HepG2 (cell line): ENCODE measurements at regions not wholly inside any gene's neighbourhood (a gene's known extent, or its start where the extent isn't known, plus 50 kb on each side); places are given as distances from the start of the nearest gene placed in this dataset.

ENCODE experiments used
- ATAC-seq: fragments of 200-7000 bp; cut with Tn5 transposase; 3 replicates; pipeline ENCODE4 v1.9.1; 2020; ENCODE audit warnings: mild to moderate bottlenecking, moderate library complexity
- BruUV-seq: library from RNA; stranded (reverse); fragments of 400-500 nt; replicated peaks from 2 replicates; lab custom pipeline; 2021; lab: Mats Ljungman, UMichigan
- CTCF ChIA-PET: fragments of 300-600 bp; formaldehyde crosslinking; extraction: SDS; loops from one replicate; lab custom pipeline; 2021; ENCODE audit warnings: low total read pairs, inconsistent platforms, low intra/inter-chr PET ratio; lab: Yijun Ruan, JAX
- POLR2A ChIA-PET: fragments of 350-600 bp; sonication (Branson Sonifier 250); formaldehyde crosslinking; loops from one replicate; lab custom pipeline; 2020; ENCODE audit warnings: antibody characterized with exemption, inconsistent platforms; lab: Yijun Ruan, JAX
- DNase-seq: peaks from one replicate; pipeline ENCODE4 v3.0.0-alpha.2; 2015; ENCODE audit warnings: low spot score
- FAIRE-seq: peaks from 3 replicates; lab custom pipeline; 2011; peaks lifted over from hg19 to GRCh38; lab: Jason Lieb, UNC
- H2AFZ ChIP-seq: one replicate; pipeline ENCODE4 v1.6.1; 2011; ENCODE audit warnings: low read length, inconsistent platforms
- H3K27ac ChIP-seq: fragments of 300-600 bp; 3 replicates; pipeline ENCODE4 v1.8.0; 2011; ENCODE audit warnings: mixed run types, mild to moderate bottlenecking, mixed read lengths, low read length, inconsistent platforms; ENCODE audit not compliant: insufficient read depth; ENCODE audit errors: extremely low read length
- H3K27me3 ChIP-seq, 2 experiments: fragments of 200-600 bp in 1 of 2; 2 replicates in 1 of 2; 3 replicates in 1 of 2; pipeline versions ENCODE4 v1.6.0 to v1.8.0; 2011; ENCODE audit warnings: low read length in 2 of 2, mild to moderate bottlenecking in 2 of 2, moderate library complexity in 2 of 2, inconsistent platforms in 1 of 2; ENCODE audit not compliant: insufficient read depth in 2 of 2, control insufficient read depth in 1 of 2
- H3K36me3 ChIP-seq, 2 experiments: fragments of 200-600 bp in 1 of 2; replicated peaks in 1 of 2; 2 replicates in 1 of 2; 3 replicates in 1 of 2; pipeline versions ENCODE4 v1.5.1 to v1.8.0; 2011; ENCODE audit warnings: low read length in 2 of 2, inconsistent platforms in 1 of 2; ENCODE audit not compliant: insufficient read depth in 2 of 2, control insufficient read depth in 1 of 2
- H3K4me1 ChIP-seq: 2 replicates; pipeline ENCODE4 v1.5.1; 2012; ENCODE audit warnings: low read length, inconsistent platforms; ENCODE audit not compliant: insufficient read depth
- H3K4me2 ChIP-seq: 2 replicates; pipeline ENCODE4 v1.6.0; 2011; ENCODE audit warnings: low read depth, low read length, inconsistent platforms
- H3K4me3 ChIP-seq, 3 experiments: fragments of 200-600 bp in 1 of 3; sonication (generic), shearing (Covaris generic) in 1 of 3; replicated peaks in 1 of 3; 2 replicates each; pipeline ENCODE4 v1.5.1; 2011 to 2016; ENCODE audit warnings: low read length in 3 of 3, inconsistent platforms in 2 of 3, low read depth in 2 of 3, mild to moderate bottlenecking in 2 of 3, control low read depth in 1 of 3, mixed read lengths in 1 of 3; ENCODE audit not compliant: insufficient read depth in 1 of 3
- H3K79me2 ChIP-seq: one replicate; pipeline ENCODE4 v1.6.1; 2011; ENCODE audit warnings: low read length, inconsistent platforms; ENCODE audit not compliant: insufficient read depth
- H3K9ac ChIP-seq: 2 replicates; pipeline ENCODE4 v1.6.0; 2011; ENCODE audit warnings: mild to moderate bottlenecking, low read depth, low read length, inconsistent platforms; ENCODE audit not compliant: insufficient read depth
- H3K9me3 ChIP-seq: 2 replicates; pipeline ENCODE4 v1.5.1; 2012; ENCODE audit warnings: mild to moderate bottlenecking, low read length
- H4K20me1 ChIP-seq: 2 replicates; pipeline ENCODE4 v1.6.0; 2011; ENCODE audit warnings: inconsistent platforms, mild to moderate bottlenecking, low read length, moderate library complexity; ENCODE audit not compliant: insufficient read depth
- AGO2 ChIP-seq: fragments of 200-400 bp; formaldehyde crosslinking; optimal IDR thresholded peaks from 2 replicates; pipeline ENCODE3; 2017; ENCODE audit warnings: mild to moderate bottlenecking, low read depth, low read length, moderate library complexity
- HHEX ChIP-seq: IDR thresholded peaks from 2 replicates; pipeline ENCODE4 v1.6.1; 2016; ENCODE audit warnings: control low read depth
- HMGA1 ChIP-seq: sonication (generic); formaldehyde crosslinking; conservative IDR thresholded peaks from 2 replicates; pipeline ENCODE4 v1.4.0; 2020; ENCODE audit warnings: missing genetic modification reagents
- HNF4G ChIP-seq, 2 experiments: sonication (generic) in 1 of 2; formaldehyde crosslinking in 1 of 2; IDR thresholded peaks; 2 replicates each; pipeline versions ENCODE4 v1.4.0 to v1.6.1; 2011 to 2020; ENCODE audit warnings: borderline replicate concordance in 2 of 2, low read depth in 2 of 2, mild to moderate bottlenecking in 2 of 2, low read length in 1 of 2, missing genetic modification reagents in 1 of 2, moderate library complexity in 1 of 2
- KDM5B ChIP-seq: sonication (generic); formaldehyde crosslinking; IDR thresholded peaks from 2 replicates; pipeline ENCODE4 v1.4.0; 2020; ENCODE audit warnings: missing genetic modification reagents, mild to moderate bottlenecking, borderline replicate concordance
- LCORL ChIP-seq, 2 experiments: fragments of 450-650 bp in 1 of 2; sonication (generic) in 1 of 2; formaldehyde crosslinking in 1 of 2; IDR thresholded peaks; 2 replicates each; pipeline versions ENCODE4 v1.5.0 to v1.6.1; 2017 to 2020; ENCODE audit warnings: antibody characterized with exemption in 1 of 2, missing genetic modification reagents in 1 of 2
- MAZ ChIP-seq, 2 experiments: sonication (generic) in 1 of 2; formaldehyde crosslinking in 1 of 2; IDR thresholded peaks; 2 replicates each; pipeline versions ENCODE4 v1.5.0 to v1.6.1; 2012 to 2020; ENCODE audit warnings: low read depth in 2 of 2, mild to moderate bottlenecking in 2 of 2, borderline replicate concordance in 1 of 2, improper control_type of control experiment in 1 of 2, low read length in 1 of 2, missing genetic modification reagents in 1 of 2, moderate library complexity in 1 of 2
- RXRB ChIP-seq: IDR thresholded peaks from 2 replicates; pipeline ENCODE4 v1.6.1; 2016; ENCODE audit warnings: borderline replicate concordance, missing genetic modification reagents, missing compliant biosample characterization
- THYN1 ChIP-seq: sonication (generic); formaldehyde crosslinking; IDR thresholded peaks from 2 replicates; pipeline ENCODE4 v1.8.1; 2023; ENCODE audit warnings: low read depth, mild to moderate bottlenecking, moderate library complexity, missing genetic modification reagents, borderline replicate concordance
- ZFX ChIP-seq: sonication (generic); formaldehyde crosslinking; IDR thresholded peaks from 2 replicates; pipeline ENCODE4 v1.4.0; 2020; ENCODE audit warnings: mild to moderate bottlenecking, low read depth, missing genetic modification reagents, moderate library complexity
- ZKSCAN5 ChIP-seq: sonication (generic); formaldehyde crosslinking; IDR thresholded peaks from 2 replicates; pipeline ENCODE4 v1.5.1; 2020; ENCODE audit warnings: mild to moderate bottlenecking, missing genetic modification reagents
- ZNF234 ChIP-seq: sonication (generic); formaldehyde crosslinking; conservative IDR thresholded peaks from 2 replicates; pipeline ENCODE4 v1.5.1; 2020; ENCODE audit warnings: mild to moderate bottlenecking, missing genetic modification reagents
- ZNF850 ChIP-seq: sonication (generic); formaldehyde crosslinking; conservative IDR thresholded peaks from 2 replicates; pipeline ENCODE4 v1.9.0; 2021; ENCODE audit warnings: mild to moderate bottlenecking, missing genetic modification reagents
- ZNF891 ChIP-seq: sonication (generic); formaldehyde crosslinking; IDR thresholded peaks from 2 replicates; pipeline ENCODE4 v1.5.0; 2020; ENCODE audit warnings: mild to moderate bottlenecking, missing genetic modification reagents
- WGBS: methylation state at CpG from one replicate; pipeline ENCODE4 v1.1.6; 2017; ENCODE audit warnings: low lambda C conversion rate; 5-methylcytosine and 5-hydroxymethylcytosine counted together
- in situ Hi-C: cut with HindIII; loops from 2 replicates; pipeline ENCODE4 v1.10.0; 2017; ENCODE audit warnings: low pct_unique_long_range_greater_than_20kb; ENCODE audit not compliant: extremely low pct_ligation_motif_present
- intact Hi-C: fragments of 100-400 bp; cut with micrococcal nuclease; formaldehyde crosslinking; loops from one replicate; pipeline ENCODE4 v1.10.0; 2022; ENCODE audit not compliant: unreplicated experiment
- TF ChIP-seq, protein P1 (sequence below): sonication (generic); formaldehyde crosslinking; IDR thresholded peaks from 2 replicates; pipeline ENCODE4 v1.4.0; 2020; ENCODE audit warnings: mild to moderate bottlenecking, missing genetic modification reagents

DNA sequence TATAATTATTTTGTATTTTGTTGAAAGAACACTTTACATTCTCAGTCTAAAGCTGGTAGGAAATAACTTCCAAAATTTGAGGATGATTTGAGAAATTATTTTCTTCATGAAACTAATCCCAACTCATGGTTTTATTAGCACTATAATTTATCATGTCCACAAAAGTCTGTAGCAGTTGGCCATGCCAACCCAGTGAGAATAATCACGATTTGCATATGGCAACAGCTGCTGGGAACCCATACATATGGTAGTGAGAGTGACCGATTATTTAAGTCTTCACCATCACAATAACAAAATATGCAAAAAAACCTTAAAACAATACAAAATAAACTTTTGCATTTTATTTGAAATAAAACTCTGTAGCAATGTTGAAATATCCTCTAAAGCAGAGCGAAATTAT is 445.9 kb upstream of the ANO3 start:
- no peaks in the 10 kb centered on the region for H3K79me2 ChIP-seq
- intact Hi-C loops = no loop called here
- no peak for ATAC-seq
- H2AFZ ChIP-seq = no peak overlapping the region
- H3K9me3 ChIP-seq = no peaks in the 10 kb centered on the region
- H4K20me1 ChIP-seq = no peaks in the 10 kb centered on the region
- H3K4me1 ChIP-seq = no peaks in the 10 kb centered on the region
- no peak overlapping the region for H3K9ac ChIP-seq
- H3K36me3 ChIP-seq = no peaks in the 10 kb centered on the region
- no peak for FAIRE-seq
- TF ChIP-seq KDM5B (CRISPR knock-in tag) = no peak
- TF ChIP-seq, protein P1, sequence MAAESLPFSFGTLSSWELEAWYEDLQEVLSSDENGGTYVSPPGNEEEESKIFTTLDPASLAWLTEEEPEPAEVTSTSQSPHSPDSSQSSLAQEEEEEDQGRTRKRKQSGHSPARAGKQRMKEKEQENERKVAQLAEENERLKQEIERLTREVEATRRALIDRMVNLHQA (CRISPR knock-in tag) = no peak
- TF ChIP-seq, all 625 proteins: peak for 0
- H3K4me3 ChIP-seq = no peak overlapping the region
- no TSS peak for BruUV-seq
- H3K27ac ChIP-seq = no peak overlapping the region
- 15% methylated on average over 3 of the region's 3 CpGs for WGBS
- ChIA-PET CTCF (no interaction called here), POLR2A (no interaction called here)
- no peak for DNase-seq
- H3K4me2 ChIP-seq = no peak overlapping the region
- in situ Hi-C loops = no loop called here
- H3K27me3 ChIP-seq = no peaks in the 10 kb centered on the region

DNA sequence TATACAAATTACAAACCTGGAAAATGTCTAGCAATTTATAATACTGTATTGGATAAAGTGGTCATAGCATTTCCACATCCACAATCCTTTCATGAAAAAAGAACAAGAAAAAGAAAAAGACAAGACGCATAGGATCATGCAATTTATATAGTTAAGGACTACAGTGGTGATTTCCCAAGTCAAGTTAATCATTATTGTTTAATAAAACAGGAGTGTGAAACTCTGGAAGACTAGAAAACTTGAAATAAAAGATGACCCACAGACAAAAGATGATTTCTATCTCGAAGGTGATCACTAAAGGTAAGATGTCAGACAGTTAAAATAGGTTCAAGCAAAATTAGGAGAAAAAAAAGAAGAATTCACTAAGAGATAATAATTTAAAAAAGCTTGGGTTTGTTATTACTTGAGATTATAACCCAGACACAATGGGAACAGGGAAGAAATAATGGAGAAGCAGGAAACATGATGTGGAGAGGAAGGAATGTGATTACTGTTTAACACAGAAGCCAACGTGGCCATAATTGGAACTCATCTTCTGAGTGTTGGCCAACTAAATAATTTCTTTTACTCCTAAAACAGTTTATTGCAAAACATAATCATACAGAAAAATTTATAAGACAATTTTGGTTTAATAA is 441.2 kb upstream of the ANO3 start:
- Histone ChIP-seq H3K27me3 (no peaks in the 10 kb centered on the region), H2AFZ (no peak overlapping the region), H3K4me2 (no peak overlapping the region), H3K9me3 (no peaks in the 10 kb centered on the region), H3K36me3 (no peaks in the 10 kb centered on the region), H3K9ac (no peak overlapping the region), H3K4me3 (no peak overlapping the region), H3K4me1 (no peaks in the 10 kb centered on the region), H3K27ac (no peak overlapping the region), H3K79me2 (no peaks in the 10 kb centered on the region), H4K20me1 (no peaks in the 10 kb centered on the region)
- intact Hi-C loops = loop anchor here (5.0 kb wide), 1 partner anchor 1033 kb away; no protein-coding TSS in a partner anchor
- in situ Hi-C loops = no loop called here
- no peak for ATAC-seq
- POLR2A ChIA-PET = no interaction called here
- TF ChIP-seq ZNF234 (CRISPR knock-in tag) (no peak), ZFX (no peak), HHEX (CRISPR knock-in tag) (no peak), RXRB (CRISPR knock-in tag) (no peak), HNF4G (IDR thresholded peaks at IDR 0.05; ENCODE audit: borderline replicate concordance, low read depth, low read length) (no peak), HNF4G (CRISPR knock-in tag; IDR thresholded peaks at IDR 0.05; ENCODE audit: borderline replicate concordance, low read depth) (no peak), ZNF891 (CRISPR knock-in tag) (no peak), HMGA1 (CRISPR knock-in tag) (no peak), THYN1 (CRISPR knock-in tag) (no peak), MAZ (IDR thresholded peaks at IDR 0.05; ENCODE audit: borderline replicate concordance, low read depth, low read length) (no peak), MAZ (CRISPR knock-in tag; IDR thresholded peaks at IDR 0.05; ENCODE audit: low read depth) (no peak), AGO2 (no peak), ZNF850 (no peak), LCORL (IDR thresholded peaks at IDR 0.05) (no peak), LCORL (CRISPR knock-in tag; IDR thresholded peaks at IDR 0.05) (no peak), ZKSCAN5 (no peak)
- 4% methylated on average over 3 of the region's 3 CpGs for WGBS
- no TSS peak for BruUV-seq
- FAIRE-seq = no peak
- CTCF ChIA-PET = no interaction called here
- no peak for DNase-seq
